Panc1 (cell line): ENCODE measurements at regions not wholly inside any gene's neighbourhood (a gene's known extent, or its start where the extent isn't known, plus 50 kb on each side); places are given as distances from the start of the nearest gene placed in this dataset.

Source experiments
- ATAC-seq: fragments of 200-7000 bp; cut with Tn5 transposase; 2 replicates; pipeline ENCODE4 v1.9.1; 2020; ENCODE audit warnings: mild to moderate bottlenecking, moderate library complexity
- BruUV-seq: library from RNA; stranded (reverse); fragments of 400-500 nt; replicated peaks from 2 replicates; lab custom pipeline; 2021; lab: Mats Ljungman, UMichigan
- CTCF ChIA-PET: fragments of 300-600 bp; sonication (Branson Sonifier 250); formaldehyde crosslinking; loops from one replicate; lab custom pipeline; 2022; ENCODE audit warnings: antibody characterized with exemption; lab: Charles Lee
- POLR2A ChIA-PET: fragments of 300-600 bp; sonication (Branson Sonifier 250); formaldehyde crosslinking; loops from one replicate; lab custom pipeline; 2022; ENCODE audit warnings: antibody characterized with exemption; lab: Charles Lee
- DNase-seq: peaks from one replicate; pipeline ENCODE4 v3.0.0-alpha.2; 2010; ENCODE audit warnings: low read depth, low spot score
- H3K27ac ChIP-seq: 2 replicates; pipeline ENCODE4 v1.5.1; 2011; ENCODE audit warnings: mild to moderate bottlenecking, low read length, inconsistent platforms
- H3K27me3 ChIP-seq: fragments of 200-500 bp; sonication (Bioruptor generic); 2 replicates; pipeline ENCODE4 v1.6.0; 2014; ENCODE audit warnings: low read length, inconsistent platforms; ENCODE audit not compliant: control insufficient read depth, insufficient read depth
- H3K36me3 ChIP-seq: fragments of 200-500 bp; sonication (Bioruptor generic); 2 replicates; pipeline ENCODE4 v1.5.1; 2014; ENCODE audit warnings: inconsistent platforms, mild to moderate bottlenecking, low read length, moderate library complexity; ENCODE audit not compliant: control insufficient read depth, insufficient read depth
- H3K4me1 ChIP-seq: 2 replicates; pipeline ENCODE4 v1.5.1; 2011; ENCODE audit warnings: inconsistent platforms, mild to moderate bottlenecking, low read length, moderate library complexity; ENCODE audit not compliant: control insufficient read depth, insufficient read depth
- H3K4me3 ChIP-seq, 2 experiments: 2 replicates each; pipeline ENCODE4 v1.5.1; 2011 to 2012; ENCODE audit warnings: low read depth in 2 of 2, low read length in 2 of 2, mild to moderate bottlenecking in 2 of 2, inconsistent platforms in 1 of 2, moderate library complexity in 1 of 2
- H3K9me3 ChIP-seq: fragments of 200-500 bp; sonication (Bioruptor generic); 2 replicates; pipeline ENCODE4 v1.5.1; 2014; ENCODE audit warnings: low read depth, mild to moderate bottlenecking, inconsistent platforms, low read length, moderate library complexity; ENCODE audit not compliant: control insufficient read depth, insufficient read depth
- POLR2AphosphoS5 ChIP-seq: IDR thresholded peaks from 2 replicates; pipeline ENCODE4 v1.6.1; 2012; ENCODE audit warnings: mild to moderate bottlenecking, low read depth, low read length, moderate library complexity
- SIN3A ChIP-seq: IDR thresholded peaks from 2 replicates; pipeline ENCODE4 v1.6.1; 2012; ENCODE audit warnings: low read depth, mild to moderate bottlenecking, low read length, moderate library complexity, borderline replicate concordance; ENCODE audit not compliant: insufficient read depth
- TCF7L2 ChIP-seq: IDR thresholded peaks from 2 replicates; pipeline ENCODE4 v1.6.1; 2011; ENCODE audit warnings: mild to moderate bottlenecking, low read depth, low read length, inconsistent platforms
- in situ Hi-C: cut with HindIII; loops from 2 replicates; pipeline ENCODE4 v1.10.0; 2016; ENCODE audit warnings: low sequenced_read_pairs, low pct_unique_long_range_greater_than_20kb
- intact Hi-C: fragments of 100-400 bp; cut with micrococcal nuclease; formaldehyde crosslinking; loops from one replicate; pipeline ENCODE4 v1.10.0; 2022; ENCODE audit not compliant: unreplicated experiment
- TF ChIP-seq, protein P1 (sequence below), 2 experiments: IDR thresholded peaks; 2 replicates each; pipeline ENCODE4 v1.6.1; 2011 to 2012; ENCODE audit warnings: low read depth in 2 of 2, control low read depth in 1 of 2, low read length in 1 of 2, mild to moderate bottlenecking in 1 of 2, moderate library complexity in 1 of 2; ENCODE audit not compliant: insufficient read depth in 1 of 2
- TF ChIP-seq, protein P2 (sequence below): fragments of 450-650 bp; IDR thresholded peaks from 2 replicates; pipeline ENCODE4 v1.5.1; 2017; ENCODE audit warnings: mild to moderate bottlenecking

- Histone ChIP-seq H3K36me3 (no peaks in the 10 kb centered on the region), H3K27me3 (peaks cover 9% of the 10 kb centered on the region), H3K4me3 (no peak overlapping the region), H3K4me1 (no peaks in the 10 kb centered on the region), H3K27ac (no peak overlapping the region), H3K9me3 (no peaks in the 10 kb centered on the region)
- DNase-seq (no peak), ATAC-seq (no peak)
- no TSS peak for BruUV-seq
- POLR2A ChIA-PET = interaction anchor here (0.6 kb wide), 1 partner anchor 33 kb away, joined by 3 read pairs; no protein-coding TSS in a partner anchor
- TF ChIP-seq, protein P1, sequence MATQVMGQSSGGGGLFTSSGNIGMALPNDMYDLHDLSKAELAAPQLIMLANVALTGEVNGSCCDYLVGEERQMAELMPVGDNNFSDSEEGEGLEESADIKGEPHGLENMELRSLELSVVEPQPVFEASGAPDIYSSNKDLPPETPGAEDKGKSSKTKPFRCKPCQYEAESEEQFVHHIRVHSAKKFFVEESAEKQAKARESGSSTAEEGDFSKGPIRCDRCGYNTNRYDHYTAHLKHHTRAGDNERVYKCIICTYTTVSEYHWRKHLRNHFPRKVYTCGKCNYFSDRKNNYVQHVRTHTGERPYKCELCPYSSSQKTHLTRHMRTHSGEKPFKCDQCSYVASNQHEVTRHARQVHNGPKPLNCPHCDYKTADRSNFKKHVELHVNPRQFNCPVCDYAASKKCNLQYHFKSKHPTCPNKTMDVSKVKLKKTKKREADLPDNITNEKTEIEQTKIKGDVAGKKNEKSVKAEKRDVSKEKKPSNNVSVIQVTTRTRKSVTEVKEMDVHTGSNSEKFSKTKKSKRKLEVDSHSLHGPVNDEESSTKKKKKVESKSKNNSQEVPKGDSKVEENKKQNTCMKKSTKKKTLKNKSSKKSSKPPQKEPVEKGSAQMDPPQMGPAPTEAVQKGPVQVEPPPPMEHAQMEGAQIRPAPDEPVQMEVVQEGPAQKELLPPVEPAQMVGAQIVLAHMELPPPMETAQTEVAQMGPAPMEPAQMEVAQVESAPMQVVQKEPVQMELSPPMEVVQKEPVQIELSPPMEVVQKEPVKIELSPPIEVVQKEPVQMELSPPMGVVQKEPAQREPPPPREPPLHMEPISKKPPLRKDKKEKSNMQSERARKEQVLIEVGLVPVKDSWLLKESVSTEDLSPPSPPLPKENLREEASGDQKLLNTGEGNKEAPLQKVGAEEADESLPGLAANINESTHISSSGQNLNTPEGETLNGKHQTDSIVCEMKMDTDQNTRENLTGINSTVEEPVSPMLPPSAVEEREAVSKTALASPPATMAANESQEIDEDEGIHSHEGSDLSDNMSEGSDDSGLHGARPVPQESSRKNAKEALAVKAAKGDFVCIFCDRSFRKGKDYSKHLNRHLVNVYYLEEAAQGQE (IDR thresholded peaks at IDR 0.05; ENCODE audit: insufficient read depth in 1 of 2, low read depth in 2 of 2, low read length in 1 of 2) = no peak
- CTCF ChIA-PET = interaction anchor here (0.5 to 0.7 kb wide), 2 partner anchors 217 to 345 kb away, joined by 3 to 5 read pairs; no protein-coding TSS in a partner anchor
- intact Hi-C loops = no loop called here
- in situ Hi-C loops = no loop called here
Measured at GRCh38 chr20:22696759-22697158, 112.4 kb upstream of the FOXA2 start.

DNA sequence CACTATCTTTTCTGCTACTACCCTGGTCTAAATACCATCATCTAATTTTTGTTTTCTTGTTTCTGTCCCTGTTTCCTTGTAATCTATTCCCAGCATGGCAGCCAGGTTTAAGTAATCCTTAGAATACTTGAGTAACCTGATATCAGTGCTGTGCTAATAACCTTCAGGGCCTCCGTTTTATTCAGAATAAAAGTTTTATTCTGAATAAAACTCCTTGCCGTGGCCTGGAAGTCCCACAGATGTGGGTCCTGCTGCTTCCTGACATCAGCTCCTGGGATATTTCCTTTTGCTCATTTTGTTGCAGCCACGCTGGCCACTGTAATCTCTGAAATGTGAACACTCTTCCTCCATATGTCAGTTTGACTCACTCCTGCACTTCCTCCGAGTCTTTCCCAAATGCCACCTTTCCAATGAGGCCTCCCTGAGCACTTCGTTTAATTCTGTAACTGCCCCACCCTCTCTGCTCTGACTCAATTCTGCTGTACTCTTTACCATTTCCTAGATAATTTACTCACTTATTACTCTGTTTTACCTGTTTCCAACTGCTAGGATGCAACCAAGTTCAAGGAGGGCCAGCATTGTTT is 114.0 kb upstream of the FOXA2 start:
- no peak overlapping the region for H3K4me3 ChIP-seq
- BruUV-seq = no TSS peak
- no peaks in the 10 kb centered on the region for H3K9me3 ChIP-seq
- H3K4me1 ChIP-seq = no peaks in the 10 kb centered on the region
- no peak overlapping the region for H3K27ac ChIP-seq
- intact Hi-C loops (no loop called here), in situ Hi-C loops (no loop called here)
- TF ChIP-seq, protein P2, sequence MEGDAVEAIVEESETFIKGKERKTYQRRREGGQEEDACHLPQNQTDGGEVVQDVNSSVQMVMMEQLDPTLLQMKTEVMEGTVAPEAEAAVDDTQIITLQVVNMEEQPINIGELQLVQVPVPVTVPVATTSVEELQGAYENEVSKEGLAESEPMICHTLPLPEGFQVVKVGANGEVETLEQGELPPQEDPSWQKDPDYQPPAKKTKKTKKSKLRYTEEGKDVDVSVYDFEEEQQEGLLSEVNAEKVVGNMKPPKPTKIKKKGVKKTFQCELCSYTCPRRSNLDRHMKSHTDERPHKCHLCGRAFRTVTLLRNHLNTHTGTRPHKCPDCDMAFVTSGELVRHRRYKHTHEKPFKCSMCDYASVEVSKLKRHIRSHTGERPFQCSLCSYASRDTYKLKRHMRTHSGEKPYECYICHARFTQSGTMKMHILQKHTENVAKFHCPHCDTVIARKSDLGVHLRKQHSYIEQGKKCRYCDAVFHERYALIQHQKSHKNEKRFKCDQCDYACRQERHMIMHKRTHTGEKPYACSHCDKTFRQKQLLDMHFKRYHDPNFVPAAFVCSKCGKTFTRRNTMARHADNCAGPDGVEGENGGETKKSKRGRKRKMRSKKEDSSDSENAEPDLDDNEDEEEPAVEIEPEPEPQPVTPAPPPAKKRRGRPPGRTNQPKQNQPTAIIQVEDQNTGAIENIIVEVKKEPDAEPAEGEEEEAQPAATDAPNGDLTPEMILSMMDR = no peak
- TF ChIP-seq, protein P1 (IDR thresholded peaks at IDR 0.05; ENCODE audit: insufficient read depth in 1 of 2, low read depth in 2 of 2, low read length in 1 of 2) = no peak
- TF ChIP-seq TCF7L2 = no peak
- TF ChIP-seq SIN3A = no peak
- TF ChIP-seq POLR2AphosphoS5 = no peak
- ATAC-seq (no peak), DNase-seq (no peak)
- CTCF ChIA-PET = interaction anchor here (0.6 kb wide), 1 partner anchor 646 kb away, joined by 3 read pairs; no protein-coding TSS in a partner anchor
- POLR2A ChIA-PET = no interaction called here
- H3K36me3 ChIP-seq = no peaks in the 10 kb centered on the region
- peaks cover 9% of the 10 kb centered on the region for H3K27me3 ChIP-seq
